MM.1S (cell line): ENCODE measurements at regions not wholly inside any gene's neighbourhood (a gene's known extent, or its start where the extent isn't known, plus 50 kb on each side); places are given as distances from the start of the nearest gene placed in this dataset.

Experiments used
- EZH2 ChIP-seq: fragments of 300-600 bp; sonication (generic); optimal IDR thresholded peaks from 2 replicates; pipeline ENCODE3; 2017; ENCODE audit warnings: low read depth, mild to moderate bottlenecking, antibody characterized with exemption, low read length, mixed read lengths
- EZH2phosphoT487 ChIP-seq: fragments of 300-600 bp; sonication (generic); IDR thresholded peaks from 2 replicates; pipeline ENCODE4 v1.6.1; 2018; ENCODE audit warnings: antibody characterized with exemption, low read length
- TF ChIP-seq, protein P1 (sequence below): fragments of 300-600 bp; sonication (generic); IDR thresholded peaks from 2 replicates; pipeline ENCODE4 v1.5.1; 2016; ENCODE audit warnings: antibody characterized with exemption, low read length, mixed read lengths

DNA sequence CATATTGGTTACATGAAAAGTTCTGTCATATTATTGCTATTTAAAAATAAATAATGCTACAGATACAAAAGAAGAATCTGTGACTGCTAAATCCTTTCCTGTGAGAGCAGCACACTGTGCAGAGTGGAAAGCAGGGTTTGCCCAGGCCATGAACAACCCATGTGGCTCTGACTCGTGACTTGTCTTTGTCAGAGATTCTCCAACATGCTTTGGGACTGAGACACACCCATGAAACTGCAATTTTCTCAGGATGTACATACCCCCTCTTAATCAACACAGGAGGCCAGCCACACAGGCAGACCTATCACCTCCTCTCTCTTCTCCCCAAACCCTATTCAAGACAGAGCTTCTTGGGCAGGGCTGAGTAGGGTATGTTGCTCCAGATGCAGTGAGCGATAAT lies 96.8 kb upstream of the NTF3 start:
- TF ChIP-seq, protein P1, sequence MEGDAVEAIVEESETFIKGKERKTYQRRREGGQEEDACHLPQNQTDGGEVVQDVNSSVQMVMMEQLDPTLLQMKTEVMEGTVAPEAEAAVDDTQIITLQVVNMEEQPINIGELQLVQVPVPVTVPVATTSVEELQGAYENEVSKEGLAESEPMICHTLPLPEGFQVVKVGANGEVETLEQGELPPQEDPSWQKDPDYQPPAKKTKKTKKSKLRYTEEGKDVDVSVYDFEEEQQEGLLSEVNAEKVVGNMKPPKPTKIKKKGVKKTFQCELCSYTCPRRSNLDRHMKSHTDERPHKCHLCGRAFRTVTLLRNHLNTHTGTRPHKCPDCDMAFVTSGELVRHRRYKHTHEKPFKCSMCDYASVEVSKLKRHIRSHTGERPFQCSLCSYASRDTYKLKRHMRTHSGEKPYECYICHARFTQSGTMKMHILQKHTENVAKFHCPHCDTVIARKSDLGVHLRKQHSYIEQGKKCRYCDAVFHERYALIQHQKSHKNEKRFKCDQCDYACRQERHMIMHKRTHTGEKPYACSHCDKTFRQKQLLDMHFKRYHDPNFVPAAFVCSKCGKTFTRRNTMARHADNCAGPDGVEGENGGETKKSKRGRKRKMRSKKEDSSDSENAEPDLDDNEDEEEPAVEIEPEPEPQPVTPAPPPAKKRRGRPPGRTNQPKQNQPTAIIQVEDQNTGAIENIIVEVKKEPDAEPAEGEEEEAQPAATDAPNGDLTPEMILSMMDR = no peak
- no peak for TF ChIP-seq EZH2phosphoT487
- no peak for TF ChIP-seq EZH2
